RWPE2 (cell line): ENCODE measurements at regions not wholly inside any gene's neighbourhood (a gene's known extent, or its start where the extent isn't known, plus 50 kb on each side); places are given as distances from the start of the nearest gene placed in this dataset.
A peak's percentile ranks its signal among the peaks of the same experiment; 100 is the strongest.

Experiments used
- ATAC-seq: fragments of 200-7000 bp; cut with Tn5 transposase; 3 replicates; pipeline ENCODE4 v1.9.1; 2021; ENCODE audit warnings: low read depth
- DNase-seq: peaks from one replicate; pipeline ENCODE4 v3.0.0-alpha.2; 2020; ENCODE audit warnings: low spot score
- H3K27ac ChIP-seq: fragments of 450-650 bp; 2 replicates; pipeline ENCODE4 v1.5.1; 2017; ENCODE audit warnings: mild to moderate bottlenecking; ENCODE audit not compliant: poor library complexity, severe bottlenecking
- H3K27me3 ChIP-seq: fragments of 250-450 bp; sonication (Bioruptor Pico); 2 replicates; pipeline ENCODE4 v1.5.1; 2021; ENCODE audit warnings: mild to moderate bottlenecking, moderate library complexity; ENCODE audit not compliant: insufficient read depth, poor library complexity, severe bottlenecking
- H3K36me3 ChIP-seq: fragments of 250-450 bp; sonication (Bioruptor Pico); 2 replicates; pipeline ENCODE4 v1.5.1; 2020; ENCODE audit warnings: low read depth, mild to moderate bottlenecking, moderate library complexity
- H3K4me1 ChIP-seq: fragments of 250-450 bp; sonication (Bioruptor Pico); 2 replicates; pipeline ENCODE4 v1.5.1; 2021; ENCODE audit warnings: mild to moderate bottlenecking, moderate library complexity; ENCODE audit not compliant: insufficient read depth, poor library complexity, severe bottlenecking
- H3K4me3 ChIP-seq: fragments of 250-450 bp; sonication (Bioruptor Pico); 2 replicates; pipeline ENCODE4 v1.5.1; 2021; ENCODE audit warnings: mild to moderate bottlenecking, moderate library complexity; ENCODE audit not compliant: severe bottlenecking
- H3K9me3 ChIP-seq: fragments of 250-450 bp; sonication (Bioruptor Pico); 2 replicates; pipeline ENCODE4 v1.5.1; 2021; ENCODE audit warnings: mild to moderate bottlenecking, moderate library complexity; ENCODE audit not compliant: severe bottlenecking
- TF ChIP-seq, protein P1 (sequence below): fragments of 450-650 bp; IDR thresholded peaks from one replicate; pipeline ENCODE4 v1.5.1; 2017; ENCODE audit warnings: mild to moderate bottlenecking, moderate library complexity; ENCODE audit not compliant: poor library complexity, severe bottlenecking

DNA sequence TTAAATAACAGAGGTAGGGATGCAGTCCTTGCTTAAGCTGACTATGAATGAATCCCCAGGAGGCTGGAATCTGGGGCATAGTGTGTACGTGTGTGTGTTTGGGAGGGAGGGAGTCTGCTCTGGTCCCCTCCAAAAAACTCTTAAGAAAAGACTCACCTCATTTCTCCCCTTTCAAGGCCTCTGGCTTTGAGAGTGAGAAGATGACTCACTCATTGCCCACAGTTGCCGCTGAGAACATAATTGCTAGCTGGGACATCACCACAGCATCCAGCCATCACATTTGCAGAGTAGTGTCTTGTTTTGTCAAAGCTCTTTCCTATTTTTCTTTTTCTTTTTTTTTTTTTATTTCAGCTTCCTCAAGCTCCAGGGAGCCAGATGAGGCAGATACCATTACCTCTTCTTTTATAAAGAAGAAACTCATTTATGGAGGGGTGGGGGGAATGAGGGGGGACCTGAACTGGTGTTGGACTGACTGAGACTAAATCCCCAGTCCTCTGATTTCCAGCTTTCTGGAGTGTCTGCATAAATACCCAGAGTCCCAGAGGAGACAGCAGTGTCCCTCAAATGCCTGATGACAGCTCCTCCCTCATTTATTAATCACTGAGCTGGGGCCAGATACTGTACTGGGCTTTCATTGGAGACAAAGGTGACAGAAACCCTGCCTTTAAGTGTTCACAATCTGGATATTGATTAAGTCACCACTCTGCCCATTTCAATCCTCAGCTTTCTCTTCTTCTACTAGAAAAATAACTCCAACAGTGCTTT, 61.9 kb upstream of the LAS1L start:
- no peaks in the 10 kb centered on the region for H3K9me3 ChIP-seq
- ATAC-seq (peak; percentile 64), DNase-seq (no peak)
- no peaks in the 10 kb centered on the region for H3K27me3 ChIP-seq
- no peaks in the 10 kb centered on the region for H3K36me3 ChIP-seq
- peak overlapping the region; percentile 85 for H3K27ac ChIP-seq
- H3K4me1 ChIP-seq: peaks cover 9% of the 10 kb centered on the region
- TF ChIP-seq, protein P1, sequence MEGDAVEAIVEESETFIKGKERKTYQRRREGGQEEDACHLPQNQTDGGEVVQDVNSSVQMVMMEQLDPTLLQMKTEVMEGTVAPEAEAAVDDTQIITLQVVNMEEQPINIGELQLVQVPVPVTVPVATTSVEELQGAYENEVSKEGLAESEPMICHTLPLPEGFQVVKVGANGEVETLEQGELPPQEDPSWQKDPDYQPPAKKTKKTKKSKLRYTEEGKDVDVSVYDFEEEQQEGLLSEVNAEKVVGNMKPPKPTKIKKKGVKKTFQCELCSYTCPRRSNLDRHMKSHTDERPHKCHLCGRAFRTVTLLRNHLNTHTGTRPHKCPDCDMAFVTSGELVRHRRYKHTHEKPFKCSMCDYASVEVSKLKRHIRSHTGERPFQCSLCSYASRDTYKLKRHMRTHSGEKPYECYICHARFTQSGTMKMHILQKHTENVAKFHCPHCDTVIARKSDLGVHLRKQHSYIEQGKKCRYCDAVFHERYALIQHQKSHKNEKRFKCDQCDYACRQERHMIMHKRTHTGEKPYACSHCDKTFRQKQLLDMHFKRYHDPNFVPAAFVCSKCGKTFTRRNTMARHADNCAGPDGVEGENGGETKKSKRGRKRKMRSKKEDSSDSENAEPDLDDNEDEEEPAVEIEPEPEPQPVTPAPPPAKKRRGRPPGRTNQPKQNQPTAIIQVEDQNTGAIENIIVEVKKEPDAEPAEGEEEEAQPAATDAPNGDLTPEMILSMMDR: no peak
- no peak overlapping the region for H3K4me3 ChIP-seq

DNA sequence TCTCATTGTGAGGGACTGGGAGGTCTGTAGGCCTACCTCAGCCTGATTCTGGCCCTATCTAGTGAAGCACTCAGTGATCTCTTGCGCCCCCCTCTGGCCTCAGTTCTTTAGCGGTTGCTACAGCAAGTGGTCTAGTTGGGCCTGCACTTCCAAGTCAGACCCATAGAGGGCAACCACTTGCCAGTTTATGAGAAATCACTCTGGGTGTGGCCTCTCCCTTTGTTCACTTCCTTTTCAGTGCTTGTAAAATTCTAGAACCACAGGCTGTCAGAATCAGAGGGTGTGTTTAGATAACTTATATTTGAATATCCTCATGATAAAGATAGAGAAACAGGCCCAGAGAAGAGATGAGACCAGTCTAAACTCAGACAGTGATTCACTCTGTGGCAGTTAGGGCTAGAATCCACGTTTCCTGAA, 60.9 kb upstream of the LAS1L start:
- peaks cover 7% of the 10 kb centered on the region for H3K4me1 ChIP-seq
- TF ChIP-seq, protein P1: peak; percentile 87
- peak; percentile 74 for DNase-seq
- H3K27ac ChIP-seq: peak overlapping the region; percentile 85
- no peaks in the 10 kb centered on the region for H3K36me3 ChIP-seq
- H3K27me3 ChIP-seq: no peaks in the 10 kb centered on the region
- no peaks in the 10 kb centered on the region for H3K9me3 ChIP-seq
- ATAC-seq: peak; percentile 84
- no peak overlapping the region for H3K4me3 ChIP-seq

DNA sequence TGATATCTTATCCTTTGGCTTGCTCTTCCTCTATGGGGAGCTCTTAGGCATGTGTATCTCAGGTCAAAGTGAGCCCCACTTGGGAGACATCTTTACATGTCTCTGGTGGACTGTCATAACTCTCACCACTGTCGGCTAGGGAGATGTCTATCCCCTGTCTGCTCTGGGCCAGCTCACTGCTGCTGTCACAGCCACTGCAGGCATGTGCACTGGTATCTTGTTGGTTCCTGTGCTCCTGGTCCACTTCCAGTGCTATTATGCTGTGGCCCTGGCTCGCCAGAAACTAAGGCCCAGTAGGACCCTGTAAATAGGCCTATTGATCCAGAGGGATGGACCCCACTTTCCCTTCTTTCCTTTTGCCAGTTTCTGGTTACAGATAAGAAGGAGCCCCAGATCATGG, 56.6 kb upstream of the LAS1L start:
- H3K27me3 ChIP-seq: no peaks in the 10 kb centered on the region
- no peaks in the 10 kb centered on the region for H3K36me3 ChIP-seq
- no peak for ATAC-seq
- TF ChIP-seq, protein P1: no peak
- H3K4me1 ChIP-seq: peaks cover 6% of the 10 kb centered on the region
- H3K27ac ChIP-seq: no peak overlapping the region
- H3K9me3 ChIP-seq: no peaks in the 10 kb centered on the region
- H3K4me3 ChIP-seq: no peak overlapping the region
- no peak for DNase-seq

DNA sequence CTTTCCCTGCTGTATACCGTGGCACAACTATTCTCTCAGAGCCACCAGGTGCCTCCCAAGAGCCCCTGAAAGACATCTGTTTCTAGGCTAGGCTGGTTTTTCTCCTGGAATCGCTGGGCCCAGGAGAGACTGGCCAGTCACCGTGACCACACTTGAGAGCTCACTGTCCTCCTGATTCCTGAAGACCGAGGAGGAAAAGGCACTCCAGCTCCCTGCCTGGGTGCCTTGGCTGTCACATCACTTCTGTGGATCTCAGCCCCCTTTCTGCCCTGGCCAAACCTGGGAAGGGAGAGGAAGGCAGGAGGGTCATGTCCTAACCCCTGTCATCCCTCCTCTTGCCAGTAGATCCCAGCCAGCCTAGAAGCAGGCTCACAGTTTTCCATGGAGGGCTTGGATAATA, 54.7 kb upstream of the LAS1L start:
- Histone ChIP-seq H3K4me3 (no peak overlapping the region), H3K4me1 (no peaks in the 10 kb centered on the region), H3K27me3 (no peaks in the 10 kb centered on the region), H3K27ac (no peak overlapping the region), H3K9me3 (no peaks in the 10 kb centered on the region), H3K36me3 (no peaks in the 10 kb centered on the region)
- DNase-seq: no peak
- no peak for ATAC-seq
- TF ChIP-seq, protein P1: no peak

DNA sequence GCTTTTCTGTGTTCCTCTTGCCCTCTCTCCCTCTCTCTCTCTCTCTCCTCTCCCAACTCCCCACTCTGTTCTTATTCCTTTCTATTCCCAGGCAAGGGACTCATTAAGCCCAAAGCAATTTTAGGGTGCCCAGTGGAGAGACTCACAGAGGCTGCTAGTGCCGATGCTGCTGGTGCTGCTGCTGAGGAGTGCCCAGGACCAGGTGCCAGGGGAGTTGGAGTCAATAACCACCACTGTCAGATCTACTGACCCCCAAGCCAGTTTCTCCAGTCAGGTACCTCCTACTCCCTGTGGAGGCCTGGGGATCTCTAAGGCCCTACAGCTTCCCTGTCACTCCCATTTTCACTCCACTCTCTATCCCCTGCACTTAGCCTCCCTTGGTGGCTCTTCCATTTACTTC, 54.2 kb upstream of the LAS1L start:
- Histone ChIP-seq H3K4me3 (no peak overlapping the region), H3K9me3 (no peaks in the 10 kb centered on the region), H3K27me3 (no peaks in the 10 kb centered on the region), H3K27ac (peak overlapping the region; percentile 34), H3K36me3 (no peaks in the 10 kb centered on the region), H3K4me1 (no peaks in the 10 kb centered on the region)
- ATAC-seq (no peak), DNase-seq (no peak)
- TF ChIP-seq, protein P1: no peak
